Lower leg skin (tissue), 4 donors: ENCODE measurements at regions not wholly inside any gene's neighbourhood (a gene's known extent, or its start where the extent isn't known, plus 50 kb on each side); places are given as distances from the start of the nearest gene placed in this dataset.

Experiments used
- DNase-seq, 2 donors: peaks; one replicate each; pipeline ENCODE4 v3.0.0-alpha.2; 2019; ENCODE audit warnings: low spot score in 2 of 2
- H3K4me3 ChIP-seq: fragments of 200-600 bp; sonication (generic); 2 replicates; pipeline ENCODE4 v1.5.1; 2017; ENCODE audit warnings: mild to moderate bottlenecking, low read depth; ENCODE audit not compliant: poor library complexity, severe bottlenecking
- POLR2A ChIP-seq, 2 donors: fragments of 450-650 bp; IDR thresholded peaks; one replicate each; pipeline ENCODE4 v1.6.1; 2016 to 2017; ENCODE audit warnings: antibody characterized with exemption in 2 of 2, mild to moderate bottlenecking in 1 of 2, moderate library complexity in 1 of 2
- WGBS, 2 donors: methylation state at CpG; one replicate each; pipeline ENCODE4 v1.1.5; 2018; 5-methylcytosine and 5-hydroxymethylcytosine counted together
- intact Hi-C: fragments of 100-400 bp; cut with DNase I; formaldehyde crosslinking; loops from one replicate; pipeline ENCODE4 v1.15.0; 2023; ENCODE audit warnings: low total_unique reads
- TF ChIP-seq, protein P1 (sequence below), 3 donors: fragments of 450-650 bp; IDR thresholded peaks; one replicate each; pipeline ENCODE4 v1.5.1; 2016; ENCODE audit warnings: antibody characterized with exemption in 3 of 3, mild to moderate bottlenecking in 3 of 3, moderate library complexity in 2 of 3

DNA sequence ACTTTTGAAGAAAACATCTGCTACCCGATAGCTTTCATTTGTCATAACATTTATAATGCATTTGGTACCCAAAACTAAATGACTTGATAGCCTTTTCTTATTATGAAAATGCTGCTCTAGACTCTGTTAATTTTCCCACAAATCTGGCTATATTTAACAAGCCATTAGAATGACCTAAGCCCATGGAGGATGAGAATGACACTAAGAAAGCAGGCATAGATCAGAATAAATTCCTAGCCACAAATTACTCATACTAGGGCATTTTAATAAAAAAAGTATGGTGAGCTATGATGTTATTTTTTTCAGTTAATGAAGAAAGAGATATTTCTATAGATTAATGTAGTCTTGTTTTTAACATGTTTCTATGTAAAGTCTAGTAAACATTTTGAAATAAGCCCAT, 1728.3 kb downstream of the SUCLG1 start:
- 82 to 90% methylated on average over 1 of the region's 1 CpG for WGBS, 2 donors
- no peak overlapping the region for H3K4me3 ChIP-seq
- DNase-seq, result no peak
- intact Hi-C loops, result no loop called here
- TF ChIP-seq, protein P1, sequence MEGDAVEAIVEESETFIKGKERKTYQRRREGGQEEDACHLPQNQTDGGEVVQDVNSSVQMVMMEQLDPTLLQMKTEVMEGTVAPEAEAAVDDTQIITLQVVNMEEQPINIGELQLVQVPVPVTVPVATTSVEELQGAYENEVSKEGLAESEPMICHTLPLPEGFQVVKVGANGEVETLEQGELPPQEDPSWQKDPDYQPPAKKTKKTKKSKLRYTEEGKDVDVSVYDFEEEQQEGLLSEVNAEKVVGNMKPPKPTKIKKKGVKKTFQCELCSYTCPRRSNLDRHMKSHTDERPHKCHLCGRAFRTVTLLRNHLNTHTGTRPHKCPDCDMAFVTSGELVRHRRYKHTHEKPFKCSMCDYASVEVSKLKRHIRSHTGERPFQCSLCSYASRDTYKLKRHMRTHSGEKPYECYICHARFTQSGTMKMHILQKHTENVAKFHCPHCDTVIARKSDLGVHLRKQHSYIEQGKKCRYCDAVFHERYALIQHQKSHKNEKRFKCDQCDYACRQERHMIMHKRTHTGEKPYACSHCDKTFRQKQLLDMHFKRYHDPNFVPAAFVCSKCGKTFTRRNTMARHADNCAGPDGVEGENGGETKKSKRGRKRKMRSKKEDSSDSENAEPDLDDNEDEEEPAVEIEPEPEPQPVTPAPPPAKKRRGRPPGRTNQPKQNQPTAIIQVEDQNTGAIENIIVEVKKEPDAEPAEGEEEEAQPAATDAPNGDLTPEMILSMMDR (IDR thresholded peaks at IDR 0.05), result no peak
- TF ChIP-seq POLR2A (IDR thresholded peaks at IDR 0.05), result no peak

DNA sequence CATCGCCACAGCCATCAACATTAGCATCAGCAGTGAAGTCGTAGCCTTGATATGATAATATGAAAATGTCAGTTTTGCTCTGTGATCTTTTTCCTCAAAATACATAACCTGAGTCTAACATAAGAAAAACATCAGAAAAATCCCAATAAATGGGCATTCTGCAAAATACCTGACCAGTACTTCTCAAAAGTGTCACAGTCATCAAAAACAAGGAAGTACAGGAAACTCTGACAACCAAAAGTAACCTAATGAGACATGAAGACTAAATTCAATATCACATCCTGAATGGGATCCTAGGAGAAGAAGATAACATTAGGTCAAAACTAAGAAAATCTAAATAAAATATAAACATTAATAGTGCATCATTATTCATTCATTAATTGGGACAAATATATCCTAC, 1731.0 kb downstream of the SUCLG1 start:
- TF ChIP-seq POLR2A (IDR thresholded peaks at IDR 0.05), result no peak
- TF ChIP-seq, protein P1 (IDR thresholded peaks at IDR 0.05), result no peak
- WGBS, 2 donors, result 90 to 95% methylated on average over 2 of the region's 2 CpGs
- intact Hi-C loops, result loop anchor here (1.0 kb wide), 1 partner anchor 35 kb away; no protein-coding TSS in a partner anchor
- H3K4me3 ChIP-seq, result no peak overlapping the region
- no peak for DNase-seq

DNA sequence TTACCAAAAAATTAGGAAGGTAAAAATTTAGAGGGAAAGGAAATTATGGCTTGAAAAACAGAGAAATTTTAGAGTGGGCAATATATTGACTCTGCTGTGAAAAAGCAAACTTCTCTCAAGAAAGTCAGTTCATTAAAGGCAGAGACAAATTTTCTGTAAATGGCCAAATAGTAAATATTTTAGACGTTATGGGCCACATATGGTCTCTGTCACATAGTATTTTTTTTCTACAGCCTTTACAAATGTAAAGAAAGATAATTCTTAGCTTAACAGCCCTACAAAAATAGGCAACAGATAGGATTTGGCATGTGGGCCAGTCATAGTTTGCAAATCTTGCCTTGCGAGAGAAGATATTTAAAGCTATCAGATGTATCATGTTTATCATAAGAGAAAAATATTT, 1750.4 kb downstream of the SUCLG1 start:
- no peak overlapping the region for H3K4me3 ChIP-seq
- intact Hi-C loops, result no loop called here
- WGBS, 2 donors, result 76 to 78% methylated on average over 2 of the region's 2 CpGs
- no peak for DNase-seq
- TF ChIP-seq, protein P1 (IDR thresholded peaks at IDR 0.05), result no peak
- TF ChIP-seq POLR2A (IDR thresholded peaks at IDR 0.05), result no peak

DNA sequence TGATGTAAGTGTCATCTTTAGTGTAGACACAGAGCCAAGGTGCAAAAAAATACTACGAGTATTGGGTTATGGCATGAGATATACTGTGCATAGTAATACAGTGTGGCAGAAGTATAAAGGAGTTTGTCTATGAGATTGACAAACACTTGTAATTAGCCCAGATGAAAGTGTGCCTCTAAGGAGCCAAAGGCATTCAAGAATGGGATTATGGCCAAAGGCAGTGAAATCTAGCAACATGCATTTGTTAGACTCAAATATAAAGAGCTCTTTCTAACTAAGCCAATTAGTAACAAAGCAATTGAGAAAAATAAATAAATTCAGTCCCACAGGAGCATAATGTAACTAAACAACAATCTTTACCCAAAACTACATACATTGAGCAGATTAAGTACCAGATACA, 1761.8 kb downstream of the SUCLG1 start:
- no peak for TF ChIP-seq POLR2A (IDR thresholded peaks at IDR 0.05)
- TF ChIP-seq, protein P1 (IDR thresholded peaks at IDR 0.05), result no peak
- WGBS, 2 donors, result 33 to 51% methylated on average over 1 of the region's 1 CpG
- H3K4me3 ChIP-seq, result no peak overlapping the region
- DNase-seq, result no peak
- intact Hi-C loops, result no loop called here

DNA sequence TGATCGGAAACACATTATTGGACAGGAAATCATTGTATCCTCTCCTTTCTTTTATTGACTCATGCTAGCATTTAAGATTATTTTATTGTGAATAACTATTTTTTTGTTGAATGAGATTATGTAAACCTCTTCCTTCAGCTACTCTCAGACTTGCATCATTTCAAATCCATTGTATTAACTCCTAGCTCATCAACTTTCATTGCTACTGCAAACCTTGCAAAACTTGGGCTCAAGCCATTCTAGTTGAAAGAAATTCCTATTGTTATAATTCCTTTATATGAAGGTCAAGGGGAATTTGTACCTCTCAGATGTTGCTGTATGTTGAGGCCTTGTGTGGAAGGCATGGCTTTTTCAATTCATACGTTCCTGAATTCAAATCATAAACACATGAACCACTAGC, 1764.6 kb downstream of the SUCLG1 start:
- no peak for TF ChIP-seq POLR2A (IDR thresholded peaks at IDR 0.05)
- TF ChIP-seq, protein P1 (IDR thresholded peaks at IDR 0.05), result no peak
- WGBS, 2 donors, result 68 to 74% methylated on average over 2 of the region's 2 CpGs
- intact Hi-C loops, result loop anchor here (5.0 kb wide), 1 partner anchor 1472 kb away; no protein-coding TSS in a partner anchor
- H3K4me3 ChIP-seq, result no peak overlapping the region
- DNase-seq, result no peak

DNA sequence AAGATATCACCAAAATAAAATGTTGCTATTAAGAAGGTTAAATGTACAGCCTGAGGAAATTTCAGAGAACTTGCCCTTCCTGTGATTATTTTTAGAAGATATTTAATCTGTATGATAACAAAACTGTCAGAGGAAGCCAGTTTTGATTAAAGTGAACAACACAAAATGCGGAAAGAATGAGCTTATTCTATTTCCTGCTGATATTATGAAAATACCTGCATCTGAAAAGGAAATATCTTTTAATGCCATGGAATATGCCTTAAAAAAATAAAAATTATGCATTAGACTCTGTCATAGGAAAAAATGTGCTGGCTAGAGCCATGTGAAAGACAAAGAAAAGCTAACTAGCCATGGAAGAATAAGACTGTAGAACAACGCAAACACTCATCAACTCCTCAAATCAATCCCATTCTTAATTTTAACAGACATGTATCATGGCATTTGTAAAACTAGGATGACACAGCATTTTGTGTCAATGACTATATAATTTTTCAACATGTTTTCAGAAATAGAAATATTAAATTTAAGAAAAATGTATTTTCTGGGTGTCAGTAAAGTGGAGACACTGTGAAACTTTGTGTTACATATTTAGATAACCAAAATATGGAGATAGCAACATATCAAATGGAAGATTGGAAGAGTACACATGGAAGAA, 1768.2 kb downstream of the SUCLG1 start:
- intact Hi-C loops, result loop anchor here (5.0 kb wide), 1 partner anchor 1469 kb away; no protein-coding TSS in a partner anchor
- no peak for TF ChIP-seq POLR2A (IDR thresholded peaks at IDR 0.05)
- TF ChIP-seq, protein P1 (IDR thresholded peaks at IDR 0.05), result no peak
- DNase-seq, result no peak
- WGBS, 2 donors, result 65 to 73% methylated on average over 2 of the region's 2 CpGs
- H3K4me3 ChIP-seq, result no peak overlapping the region
